HG03135 (cell line): ENCODE measurements at regions not wholly inside any gene's neighbourhood (a gene's known extent, or its start where the extent isn't known, plus 50 kb on each side); places are given as distances from the start of the nearest gene placed in this dataset.

Source experiments
- ATAC-seq: cut with Tn5 transposase; IDR thresholded peaks from one replicate; pipeline ENCODE4 v1.9.1; 2021; ENCODE audit warnings: mild to moderate bottlenecking, moderate library complexity; ENCODE audit not compliant: unreplicated experiment

DNA sequence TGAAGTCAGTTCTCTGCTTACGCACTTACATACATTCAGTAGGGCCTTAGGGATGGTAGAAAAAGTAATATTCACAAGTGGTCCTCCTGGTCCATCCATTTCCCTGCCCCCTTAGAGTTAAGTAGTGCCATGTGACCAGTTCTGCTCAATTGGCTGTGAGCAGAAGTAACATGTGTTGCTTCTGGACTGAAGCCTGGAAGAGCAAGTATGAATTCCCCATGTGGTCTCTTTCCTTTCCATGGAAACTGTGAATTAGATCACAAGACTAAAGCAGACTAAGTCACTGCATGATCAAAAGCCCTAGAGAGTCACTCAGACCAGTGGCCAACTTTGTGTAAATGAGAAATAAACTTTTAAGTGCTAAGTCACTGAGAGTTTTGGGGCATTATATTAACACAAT lies 341.7 kb upstream of the CADM1 start:
- ATAC-seq: no peak

DNA sequence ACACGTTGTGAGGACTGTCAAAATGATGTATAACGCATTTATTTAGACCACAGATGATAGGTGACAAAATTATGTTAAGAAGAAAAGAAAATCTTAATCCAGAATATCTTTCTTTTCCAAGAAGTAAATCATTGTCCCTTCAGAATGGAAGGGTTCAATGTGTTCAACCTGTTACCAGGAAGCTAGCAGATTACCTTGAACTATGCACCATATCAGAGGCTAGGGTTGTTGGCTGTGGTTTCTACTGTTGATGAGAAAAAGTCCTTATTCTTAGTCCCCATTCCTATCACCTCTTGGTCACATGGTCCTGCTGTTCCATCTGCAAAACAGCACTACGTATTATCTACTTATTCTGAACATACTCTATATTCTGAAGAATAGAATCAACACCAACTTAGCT lies 339.5 kb upstream of the CADM1 start:
- ATAC-seq: no peak

DNA sequence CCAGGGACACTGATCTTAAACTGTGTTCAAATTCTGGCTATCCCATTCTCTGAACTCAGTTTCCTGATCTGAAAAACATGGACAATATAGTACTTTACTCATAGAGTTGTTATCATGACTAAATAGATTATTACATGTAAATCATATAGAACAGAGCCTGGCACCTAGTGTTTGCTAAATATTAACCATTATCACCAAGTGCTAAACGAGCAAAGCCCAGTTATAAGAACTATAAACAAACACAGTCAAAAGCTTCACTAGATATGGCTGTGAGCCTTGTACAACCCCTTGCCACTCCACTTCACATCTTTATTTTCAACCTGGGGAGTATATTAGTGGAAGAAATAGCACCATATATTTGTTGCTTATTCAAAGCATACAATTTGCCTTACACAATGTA lies 338.9 kb upstream of the CADM1 start:
- ATAC-seq: no peak

DNA sequence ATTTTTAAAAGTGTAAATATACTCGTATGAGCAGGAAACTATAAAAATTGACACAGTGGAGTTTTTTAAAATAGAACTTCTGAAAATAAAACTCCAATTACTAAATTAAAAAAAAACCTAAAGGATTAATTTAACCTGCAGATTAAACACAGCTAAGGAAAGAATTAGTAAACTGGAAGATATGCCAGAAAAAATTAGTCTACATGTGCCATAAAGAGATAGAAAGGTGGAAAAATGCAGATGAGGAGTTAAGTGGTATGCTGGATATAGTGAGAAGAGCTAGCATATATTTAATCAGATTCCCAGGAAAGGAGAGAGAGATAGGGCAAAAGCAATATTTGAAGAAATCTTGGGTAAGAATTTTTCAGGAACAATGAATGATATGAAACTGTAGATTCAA lies 315.8 kb upstream of the CADM1 start:
- ATAC-seq: no peak

DNA sequence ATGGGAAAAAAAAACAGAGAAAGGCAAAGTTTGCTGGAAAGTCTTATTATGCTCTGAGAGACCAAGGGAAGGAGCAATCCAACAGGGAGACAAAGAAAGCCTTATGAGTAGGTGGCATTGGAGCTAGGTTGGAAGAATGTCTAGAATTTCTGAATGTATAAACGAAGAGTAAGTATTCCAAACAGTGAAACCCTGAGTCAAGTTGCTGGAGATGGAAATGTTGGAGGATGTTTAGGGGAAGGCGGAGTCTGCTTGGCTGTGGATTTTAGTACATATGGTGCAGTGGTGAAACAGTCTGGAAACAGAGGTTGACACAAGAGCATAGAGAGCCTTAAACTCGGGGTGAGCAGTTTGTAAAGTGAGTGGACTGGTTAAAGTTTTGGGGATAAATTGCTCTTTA lies 314.8 kb upstream of the CADM1 start:
- ATAC-seq: no peak

- no peak for ATAC-seq
These were observed 313.7 kb upstream of the CADM1 start for GRCh38 chr11:115817844-115818468.

GRCh38 chr11:115808351-115808940 lies 304.2 kb upstream of the CADM1 start:
- no peak for ATAC-seq

DNA sequence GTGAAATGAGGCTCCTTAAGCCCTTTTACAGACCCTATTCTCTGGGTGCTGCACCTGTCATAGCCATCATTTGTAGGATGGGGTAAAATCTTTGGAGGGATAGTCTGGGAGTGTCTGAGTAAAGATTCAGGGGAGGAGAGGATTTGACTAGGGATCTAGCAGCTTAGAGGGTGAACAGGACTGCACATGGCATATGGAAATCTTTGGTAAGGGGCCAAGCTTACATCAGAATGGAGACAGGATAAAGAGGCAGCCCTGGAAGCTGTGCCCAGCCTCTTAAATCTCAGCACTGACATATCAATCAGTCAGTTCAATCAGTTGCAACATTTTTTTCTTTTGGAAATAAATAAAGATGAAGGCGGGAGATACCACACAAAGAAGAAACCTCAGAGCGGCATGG lies 301.8 kb upstream of the CADM1 start:
- ATAC-seq: no peak

- no peak for ATAC-seq
These were observed 299.0 kb upstream of the CADM1 start for GRCh38 chr11:115803073-115803740.

DNA sequence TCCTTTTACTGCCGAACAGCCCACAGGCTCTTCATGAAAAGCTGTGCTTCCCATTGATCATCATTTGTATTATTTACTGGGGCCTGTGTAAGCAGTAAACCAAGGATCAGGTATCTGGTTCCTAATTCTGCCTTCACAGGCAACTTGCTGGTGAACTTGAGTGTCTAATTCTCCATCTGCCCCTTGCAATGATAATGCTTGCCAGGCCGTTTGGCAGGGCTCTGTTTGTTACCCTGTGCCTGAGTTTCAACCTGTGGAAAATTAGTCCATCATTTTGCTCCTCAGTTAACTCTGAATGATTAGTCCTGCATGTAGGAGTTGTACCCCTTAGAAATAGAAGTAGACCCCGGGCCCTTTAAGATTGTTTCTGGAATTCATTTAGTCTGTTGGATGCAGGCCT lies 298.4 kb upstream of the CADM1 start:
- ATAC-seq: no peak

- no peak for ATAC-seq
These were observed 288.7 kb upstream of the CADM1 start for GRCh38 chr11:115792903-115793302.

- ATAC-seq: no peak
These were observed 283.1 kb upstream of the CADM1 start for GRCh38 chr11:115787302-115787701.

DNA sequence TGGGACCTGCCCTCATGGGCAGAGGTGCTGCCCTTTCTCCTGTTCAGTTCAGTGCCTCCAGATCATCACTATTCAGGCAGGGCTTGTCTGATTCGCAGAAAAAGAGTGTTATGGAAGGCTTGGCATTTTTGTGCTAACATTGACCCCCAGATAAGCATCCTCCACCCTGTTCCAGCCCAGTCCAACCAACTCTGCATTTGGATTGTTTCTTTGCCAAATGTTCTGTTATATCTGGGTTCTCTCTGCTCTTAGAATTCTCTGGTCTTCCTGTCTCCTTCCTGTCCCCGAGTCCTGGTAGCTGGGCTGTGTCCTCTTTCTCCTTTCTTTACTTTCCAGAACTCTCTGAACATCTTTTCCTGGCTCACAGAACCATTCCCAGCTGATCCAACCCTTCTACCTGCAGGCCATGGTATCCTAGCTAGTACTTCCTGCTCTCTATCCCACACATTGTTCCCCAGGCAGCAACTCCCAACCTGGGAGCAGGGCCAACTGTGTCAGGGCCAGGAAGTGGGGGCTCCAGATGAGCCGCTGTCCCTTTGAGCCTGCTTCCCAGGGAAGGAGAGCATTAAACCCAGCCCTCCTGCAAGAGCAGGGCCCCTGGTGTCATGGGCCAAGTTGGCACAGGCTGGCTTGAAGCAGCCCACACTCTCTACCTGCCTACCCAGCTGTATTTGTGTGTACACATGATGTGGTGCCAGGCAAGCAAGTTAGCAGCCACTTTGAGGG lies 280.7 kb upstream of the CADM1 start:
- ATAC-seq: no peak

DNA sequence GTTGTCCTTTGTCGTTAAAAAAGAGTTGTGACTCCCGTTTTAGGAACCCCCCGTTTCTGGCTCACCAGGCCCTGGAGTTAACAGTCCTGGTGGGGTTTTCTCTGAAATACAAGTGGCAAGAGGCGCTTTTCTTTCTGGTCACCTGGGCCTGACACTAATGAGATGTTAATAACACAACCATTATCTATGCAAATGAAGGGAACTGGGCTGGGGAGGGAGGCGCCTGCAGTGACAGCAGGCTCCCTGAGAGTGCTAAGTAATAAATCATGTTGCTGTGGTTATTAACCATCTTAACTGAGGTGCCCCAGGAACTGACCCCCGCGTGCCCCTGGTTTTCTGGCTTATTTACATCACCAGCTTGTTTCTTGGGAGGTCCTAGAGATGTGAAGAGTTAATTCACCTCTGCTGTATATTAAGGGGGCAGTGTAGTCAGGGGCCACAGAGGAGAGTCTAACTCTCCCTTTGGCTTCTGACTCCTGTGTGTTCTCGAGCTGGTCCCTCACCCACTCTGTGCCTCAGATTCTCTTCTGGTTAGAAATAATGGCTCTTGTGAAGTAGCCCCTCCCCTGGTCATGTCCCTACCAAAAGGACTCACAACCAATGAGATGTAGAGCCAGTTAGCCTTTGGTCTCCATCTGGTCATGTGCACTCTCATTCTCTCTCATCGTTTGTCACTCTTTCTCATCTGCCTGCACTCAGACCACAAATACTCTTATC lies 276.6 kb upstream of the CADM1 start:
- no peak for ATAC-seq

- ATAC-seq: no peak
These were observed 274.9 kb upstream of the CADM1 start for GRCh38 chr11:115778928-115779650.

DNA sequence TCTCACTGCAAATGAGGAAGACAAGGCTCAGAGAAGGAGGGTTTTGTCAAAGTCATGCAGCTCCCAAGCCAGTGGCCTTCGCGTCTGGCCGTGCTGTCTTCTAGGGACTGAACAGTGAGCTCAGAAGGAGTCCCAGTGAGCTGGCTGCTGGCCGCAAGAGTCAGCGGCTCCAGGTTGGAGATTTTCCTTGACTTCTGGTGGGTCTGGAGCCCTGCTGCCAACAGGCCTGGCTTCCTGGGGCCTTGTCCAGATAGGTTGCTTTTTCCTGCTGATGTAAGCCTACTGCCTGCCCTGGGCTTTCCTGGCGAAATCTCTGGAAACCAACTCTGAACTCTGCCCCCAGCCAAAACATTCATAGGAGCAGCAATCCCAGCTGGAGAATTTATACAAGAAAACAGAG lies 272.7 kb upstream of the CADM1 start:
- ATAC-seq: no peak

DNA sequence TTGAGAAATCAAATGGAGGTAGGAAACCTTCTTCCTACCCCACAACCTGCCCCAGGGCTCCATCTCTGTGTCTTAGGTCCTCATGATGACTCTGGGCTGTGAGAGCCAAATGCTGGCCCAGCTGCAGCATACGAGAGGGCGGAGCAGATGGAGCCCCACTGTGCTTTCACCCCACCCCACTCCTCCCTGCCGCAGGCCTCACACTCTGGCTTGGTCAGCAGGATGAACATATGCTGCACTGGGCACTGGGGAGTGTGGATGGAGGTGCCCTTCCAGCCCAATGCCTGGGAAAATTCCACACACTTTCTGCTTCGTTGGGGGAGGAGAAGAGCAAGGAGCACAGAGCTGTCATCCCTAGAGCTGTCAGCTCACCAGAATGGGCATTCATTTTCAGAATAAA lies 271.6 kb upstream of the CADM1 start:
- ATAC-seq: no peak

GRCh38 chr11:115774756-115775155 lies 270.5 kb upstream of the CADM1 start:
- no peak for ATAC-seq

- ATAC-seq: no peak
These were observed 265.7 kb upstream of the CADM1 start for GRCh38 chr11:115769891-115770290.

DNA sequence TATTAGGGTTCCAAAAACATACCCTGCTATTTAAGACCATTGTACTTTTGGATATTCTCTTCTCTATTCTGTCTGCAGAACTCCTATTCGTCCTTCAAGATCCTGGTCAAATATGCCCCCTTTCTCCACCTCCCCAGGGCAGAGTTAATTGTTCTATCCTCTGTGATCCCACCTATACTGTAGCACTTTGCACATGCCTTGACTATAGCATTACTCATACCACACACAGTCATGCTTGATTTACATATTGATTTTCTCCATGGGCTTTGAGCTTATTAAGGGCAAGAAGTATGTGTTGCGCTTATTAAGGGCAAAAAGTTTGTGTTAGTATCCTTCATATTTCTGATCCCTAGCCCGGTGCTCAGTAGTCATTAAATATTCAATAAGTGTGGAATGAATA lies 263.7 kb upstream of the CADM1 start:
- ATAC-seq: no peak
